Mesendoderm (in vitro differentiated cells): ENCODE measurements at regions not wholly inside any gene's neighbourhood (a gene's known extent, or its start where the extent isn't known, plus 50 kb on each side); places are given as distances from the start of the nearest gene placed in this dataset.
"Not testable (repeated sequence)": the region's sequence is repeated elsewhere in the genome, so short reads cannot be mapped to it uniquely, and the experiment has no call there.

Source experiments
- DNase-seq: peaks from one replicate; pipeline ENCODE4 v3.0.0; 2013
- H2AK5ac ChIP-seq: 2 replicates; pipeline ENCODE4 v1.6.1; 2013; ENCODE audit warnings: low read length, inconsistent platforms
- H2BK120ac ChIP-seq: 2 replicates; pipeline ENCODE4 v1.6.1; 2013; ENCODE audit warnings: low read depth, mild to moderate bottlenecking, low read length, moderate library complexity, mixed read lengths
- H2BK15ac ChIP-seq: replicated peaks from 2 replicates; pipeline ENCODE4 v1.6.1; 2013; ENCODE audit warnings: low read depth, mild to moderate bottlenecking, moderate library complexity
- H2BK5ac ChIP-seq: 2 replicates; pipeline ENCODE4 v1.6.1; 2013; ENCODE audit warnings: low read length, inconsistent platforms
- H3K18ac ChIP-seq: 2 replicates; pipeline ENCODE4 v1.6.1; 2013; ENCODE audit warnings: mild to moderate bottlenecking, low read length, mixed read lengths
- H3K23ac ChIP-seq: one replicate; pipeline ENCODE4 v1.6.1; 2013; ENCODE audit warnings: low read length
- H3K27ac ChIP-seq: 2 replicates; pipeline ENCODE4 v1.5.1; 2013; ENCODE audit warnings: low read depth, mild to moderate bottlenecking, inconsistent platforms, low read length, moderate library complexity
- H3K27me3 ChIP-seq: 2 replicates; pipeline ENCODE4 v1.6.1; 2013; ENCODE audit warnings: low read length, control low read depth, mild to moderate bottlenecking, inconsistent platforms; ENCODE audit not compliant: insufficient read depth, poor library complexity
- H3K36me3 ChIP-seq: 2 replicates; pipeline ENCODE4 v1.6.1; 2013; ENCODE audit warnings: low read length, inconsistent platforms; ENCODE audit not compliant: control insufficient read depth, insufficient read depth
- H3K4ac ChIP-seq: one replicate; pipeline ENCODE4 v1.6.1; 2013; ENCODE audit warnings: low read depth, mild to moderate bottlenecking, low read length, moderate library complexity
- H3K4me1 ChIP-seq: 2 replicates; pipeline ENCODE4 v1.6.1; 2013; ENCODE audit warnings: low read depth, low read length, inconsistent platforms; ENCODE audit not compliant: control insufficient read depth
- H3K4me2 ChIP-seq: 2 replicates; pipeline ENCODE4 v1.6.1; 2013; ENCODE audit warnings: low read length
- H3K4me3 ChIP-seq: 2 replicates; pipeline ENCODE4 v1.5.1; 2013; ENCODE audit warnings: mild to moderate bottlenecking, low read length
- H3K56ac ChIP-seq: one replicate; pipeline ENCODE4 v1.6.1; 2013; ENCODE audit warnings: low read length
- H3K79me1 ChIP-seq: 2 replicates; pipeline ENCODE4 v1.6.1; 2013; ENCODE audit warnings: low read length, inconsistent platforms
- H3K79me2 ChIP-seq: 2 replicates; pipeline ENCODE4 v1.6.1; 2013; ENCODE audit warnings: mild to moderate bottlenecking, low read length; ENCODE audit not compliant: control insufficient read depth, insufficient read depth
- H3K9ac ChIP-seq: 2 replicates; pipeline ENCODE4 v1.6.1; 2013; ENCODE audit warnings: low read length, inconsistent platforms
- H4K5ac ChIP-seq: one replicate; pipeline ENCODE4 v1.6.1; 2013; ENCODE audit warnings: low read length
- H4K8ac ChIP-seq: one replicate; pipeline ENCODE4 v1.6.1; 2013; ENCODE audit warnings: low read depth, mild to moderate bottlenecking, control low read depth, low read length, moderate library complexity
- WGBS: extraction: QIAGEN DNeasy Blood & Tissue Kit; methylation state at CpG from one replicate; pipeline ENCODE4 v1.1.7; 2013; ENCODE audit warnings: low lambda C conversion rate, missing lambda C conversion rate; ENCODE audit not compliant: insufficient coverage; ENCODE audit errors: extremely low coverage; 5-methylcytosine and 5-hydroxymethylcytosine counted together

GRCh38 chr14:106513302-106513701 lies 986.9 kb downstream of the TMEM121 start:
- Histone ChIP-seq H2BK15ac (no peak overlapping the region), H4K5ac (no peak overlapping the region), H2AK5ac (no peak overlapping the region), H3K18ac (no peak overlapping the region), H2BK120ac (no peak overlapping the region), H3K4me2 (no peak overlapping the region), H3K4me3 (no peak overlapping the region), H3K56ac (no peak overlapping the region), H4K8ac (no peak overlapping the region), H3K79me1 (no peaks in the 10 kb centered on the region), H3K9ac (no peak overlapping the region), H3K27ac (no peak overlapping the region), H3K27me3 (no peaks in the 10 kb centered on the region), H3K4me1 (no peaks in the 10 kb centered on the region), H3K23ac (no peak overlapping the region), H3K79me2 (no peaks in the 10 kb centered on the region), H2BK5ac (no peak overlapping the region), H3K36me3 (no peaks in the 10 kb centered on the region), H3K4ac (no peak overlapping the region)
- no CpG with 5 or more reads among the region's 3 CpGs for WGBS
- no peak for DNase-seq

- no CpG with 5 or more reads among the region's 11 CpGs for WGBS
- H2BK15ac ChIP-seq: no peak overlapping the region
- no peak overlapping the region for H2BK5ac ChIP-seq
- H3K36me3 ChIP-seq: no peaks in the 10 kb centered on the region
- no peaks in the 10 kb centered on the region for H3K79me2 ChIP-seq
- no peak overlapping the region for H3K4me2 ChIP-seq
- no peak overlapping the region for H2BK120ac ChIP-seq
- no peak overlapping the region for H3K4me3 ChIP-seq
- H3K4ac ChIP-seq: no peak overlapping the region
- no peak overlapping the region for H2AK5ac ChIP-seq
- H4K8ac ChIP-seq: no peak overlapping the region
- no peaks in the 10 kb centered on the region for H3K79me1 ChIP-seq
- H4K5ac ChIP-seq: no peak overlapping the region
- no peak overlapping the region for H3K23ac ChIP-seq
- no peak overlapping the region for H3K9ac ChIP-seq
- H3K27ac ChIP-seq: no peak overlapping the region
- no peak overlapping the region for H3K18ac ChIP-seq
- H3K4me1 ChIP-seq: no peaks in the 10 kb centered on the region
- H3K56ac ChIP-seq: no peak overlapping the region
- DNase-seq: no peak
- H3K27me3 ChIP-seq: no peaks in the 10 kb centered on the region
These were observed 991.9 kb downstream of the TMEM121 start for GRCh38 chr14:106518054-106518943.

GRCh38 chr14:106522118-106522517 lies 995.7 kb downstream of the TMEM121 start:
- H2BK5ac ChIP-seq, H3K27ac ChIP-seq, H3K4me2 ChIP-seq, H3K18ac ChIP-seq, H3K36me3 ChIP-seq, H3K9ac ChIP-seq, H3K4ac ChIP-seq, H3K56ac ChIP-seq, H3K4me1 ChIP-seq, H2AK5ac ChIP-seq, H4K8ac ChIP-seq, H4K5ac ChIP-seq, DNase-seq, H2BK120ac ChIP-seq, H3K79me2 ChIP-seq, H3K4me3 ChIP-seq, H3K23ac ChIP-seq, H3K79me1 ChIP-seq, H3K27me3 ChIP-seq, H2BK15ac ChIP-seq: not testable (repeated sequence)
- WGBS: no CpG with 5 or more reads among the region's 1 CpG

- H2BK5ac ChIP-seq: no peak overlapping the region
- no peak overlapping the region for H4K8ac ChIP-seq
- H2BK15ac ChIP-seq: no peak overlapping the region
- no peaks in the 10 kb centered on the region for H3K4me1 ChIP-seq
- H3K23ac ChIP-seq: no peak overlapping the region
- no peak overlapping the region for H3K9ac ChIP-seq
- DNase-seq: no peak
- H3K79me2 ChIP-seq: no peaks in the 10 kb centered on the region
- no peak overlapping the region for H3K4ac ChIP-seq
- no peak overlapping the region for H3K56ac ChIP-seq
- no CpG with 5 or more reads among the region's 2 CpGs for WGBS
- no peaks in the 10 kb centered on the region for H3K27me3 ChIP-seq
- no peak overlapping the region for H2AK5ac ChIP-seq
- H3K27ac ChIP-seq: no peak overlapping the region
- no peak overlapping the region for H3K18ac ChIP-seq
- H3K79me1 ChIP-seq: no peaks in the 10 kb centered on the region
- no peak overlapping the region for H3K4me3 ChIP-seq
- no peak overlapping the region for H2BK120ac ChIP-seq
- no peak overlapping the region for H4K5ac ChIP-seq
- no peak overlapping the region for H3K4me2 ChIP-seq
- no peaks in the 10 kb centered on the region for H3K36me3 ChIP-seq
These were observed 996.6 kb downstream of the TMEM121 start for GRCh38 chr14:106522990-106523389.

- no peak overlapping the region for H2BK120ac ChIP-seq
- no peak overlapping the region for H3K4me3 ChIP-seq
- H3K36me3 ChIP-seq: no peaks in the 10 kb centered on the region
- no peaks in the 10 kb centered on the region for H3K4me1 ChIP-seq
- no peaks in the 10 kb centered on the region for H3K79me1 ChIP-seq
- no peak overlapping the region for H3K18ac ChIP-seq
- no peak overlapping the region for H3K4me2 ChIP-seq
- H3K9ac ChIP-seq: no peak overlapping the region
- peak; percentile 10 for DNase-seq
- WGBS: no CpG with 5 or more reads among the region's 2 CpGs
- no peak overlapping the region for H4K8ac ChIP-seq
- no peak overlapping the region for H3K56ac ChIP-seq
- H3K23ac ChIP-seq: no peak overlapping the region
- H2BK5ac ChIP-seq: no peak overlapping the region
- no peak overlapping the region for H3K27ac ChIP-seq
- no peak overlapping the region for H2BK15ac ChIP-seq
- H3K4ac ChIP-seq: no peak overlapping the region
- H3K79me2 ChIP-seq: no peaks in the 10 kb centered on the region
- H3K27me3 ChIP-seq: no peaks in the 10 kb centered on the region
- H4K5ac ChIP-seq: no peak overlapping the region
- no peak overlapping the region for H2AK5ac ChIP-seq
These were observed 1002.3 kb downstream of the TMEM121 start for GRCh38 chr14:106528717-106529116.

- H3K36me3 ChIP-seq: no peaks in the 10 kb centered on the region
- no peak overlapping the region for H3K4ac ChIP-seq
- no peak overlapping the region for H2BK120ac ChIP-seq
- H3K4me2 ChIP-seq: no peak overlapping the region
- H3K79me2 ChIP-seq: no peaks in the 10 kb centered on the region
- H2BK15ac ChIP-seq: no peak overlapping the region
- no peaks in the 10 kb centered on the region for H3K79me1 ChIP-seq
- no peak overlapping the region for H3K9ac ChIP-seq
- H3K18ac ChIP-seq: no peak overlapping the region
- WGBS: no CpG with 5 or more reads among the region's 3 CpGs
- no peak overlapping the region for H4K8ac ChIP-seq
- no peak overlapping the region for H3K27ac ChIP-seq
- no peak overlapping the region for H2BK5ac ChIP-seq
- H3K4me3 ChIP-seq: no peak overlapping the region
- no peak overlapping the region for H3K56ac ChIP-seq
- H3K27me3 ChIP-seq: no peaks in the 10 kb centered on the region
- no peak for DNase-seq
- H2AK5ac ChIP-seq: no peak overlapping the region
- no peak overlapping the region for H3K23ac ChIP-seq
- H4K5ac ChIP-seq: no peak overlapping the region
- H3K4me1 ChIP-seq: no peaks in the 10 kb centered on the region
These were observed 1003.6 kb downstream of the TMEM121 start for GRCh38 chr14:106530031-106530422.
